ENCODE measurements at regions not wholly inside any gene's neighbourhood (a gene's known extent, or its start where the extent isn't known, plus 50 kb on each side); places are given as distances from the start of the nearest gene placed in this dataset.
A peak's percentile ranks its signal among the peaks of the same experiment; 100 is the strongest.

DNA sequence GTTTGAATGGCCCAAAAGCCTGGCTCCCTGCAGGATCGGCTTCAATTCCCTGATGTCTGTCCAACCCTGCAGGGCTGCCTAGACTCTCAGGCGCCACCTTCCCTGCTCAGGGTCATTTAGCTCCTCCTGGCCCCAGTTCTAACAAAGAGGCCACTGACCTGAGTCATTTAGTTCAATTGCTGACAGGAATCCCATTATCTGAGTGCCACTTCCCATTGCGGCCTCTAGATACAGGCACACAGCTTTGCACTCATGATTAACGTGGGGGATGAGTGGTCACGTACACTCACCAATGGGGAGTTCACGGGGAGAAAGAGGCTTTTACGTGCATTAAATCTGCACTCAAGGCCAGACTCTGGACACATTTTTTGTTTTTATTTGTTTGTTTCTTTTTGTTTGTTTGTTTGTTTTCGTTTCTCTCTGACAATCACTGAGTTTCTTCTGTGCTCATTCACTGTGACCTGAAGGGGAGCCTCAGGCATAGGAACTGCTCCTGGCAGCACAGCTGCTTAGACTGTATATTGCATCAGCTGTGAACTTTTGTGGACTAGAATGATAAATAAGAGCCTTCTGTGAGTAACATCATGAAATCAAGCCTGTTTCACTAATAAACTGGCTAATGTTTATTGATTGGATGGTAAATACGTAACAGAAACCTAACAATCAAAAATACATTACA lies 118.9 kb upstream of the CTNNA2 start (continued):
- TF ChIP-seq PATZ1 (CRISPR knock-in tag; IDR thresholded peaks at IDR 0.05) (peak; percentile 49), ATF4 (CRISPR knock-in tag; IDR thresholded peaks at IDR 0.05) (peak; percentile 76 to 91; a peak in 2 of 4 replicates), ELF4 (CRISPR knock-in tag; IDR thresholded peaks at IDR 0.05; ENCODE audit: borderline replicate concordance) (no peak), POLR2A (IDR thresholded peaks at IDR 0.05; ENCODE audit: insufficient read depth in 1 of 2, low read depth in 2 of 2, low read length in 2 of 2) (0 out of 4 replicates have a peak, but pooled peaks of 1 of the 2 experiments have one; percentile 12), ZNF644 (CRISPR knock-in tag; IDR thresholded peaks at IDR 0.05; ENCODE audit: low read depth) (peak; percentile 93), TRAFD1 (CRISPR knock-in tag; IDR thresholded peaks at IDR 0.05; ENCODE audit: borderline replicate concordance) (no peak), NFE2L2 (IDR thresholded peaks at IDR 0.05; ENCODE audit: low read length) (peak; percentile 27; the same call in 1 of the 2 replicates), MLXIP (CRISPR knock-in tag; IDR thresholded peaks at IDR 0.05; ENCODE audit: borderline replicate concordance) (no peak), HNF1A (IDR thresholded peaks at IDR 0.05; ENCODE audit: low read depth) (no peak), HNF1A (CRISPR knock-in tag; IDR thresholded peaks at IDR 0.05; ENCODE audit: borderline replicate concordance) (peak; percentile 52; the same call in 1 of the 2 replicates), ZBTB8A (CRISPR knock-in tag; IDR thresholded peaks at IDR 0.05; ENCODE audit: borderline replicate concordance, low read depth) (no peak), SATB2 (CRISPR knock-in tag; IDR thresholded peaks at IDR 0.05) (no peak), TAF1 (CRISPR knock-in tag; IDR thresholded peaks at IDR 0.05) (no peak)
